ENCODE measurements at regions not wholly inside any gene's neighbourhood (a gene's known extent, or its start where the extent isn't known, plus 50 kb on each side); places are given as distances from the start of the nearest gene placed in this dataset.
"Not testable (repeated sequence)": the region's sequence is repeated elsewhere in the genome, so short reads cannot be mapped to it uniquely, and the experiment has no call there.

DNA sequence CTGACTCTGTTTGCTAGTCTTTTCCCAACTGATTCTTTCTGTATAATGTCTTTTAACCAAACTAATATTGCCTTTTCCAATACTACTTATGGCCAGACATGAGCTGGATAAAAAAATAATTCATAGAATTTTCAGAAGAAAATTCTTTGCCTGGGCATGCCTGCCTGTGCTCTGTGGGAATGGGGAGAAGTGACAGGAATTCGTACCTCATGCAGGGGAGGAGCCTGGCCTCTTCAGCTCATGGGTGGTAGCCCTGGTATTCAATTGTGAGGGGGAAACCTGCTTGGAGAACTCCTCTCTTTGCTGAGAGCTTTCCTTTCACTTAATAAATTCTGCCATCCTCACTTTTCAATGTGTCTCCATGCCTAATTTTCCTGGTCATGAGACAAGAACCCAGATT is 928.8 kb downstream of the FAM181B start:
- no peak for DNase-seq (ENCODE audit: low spot score)
- in situ Hi-C loops (cut with MboI; ENCODE audit: low pct_unique_long_range_greater_than_20kb, low sequenced_read_pairs, unreplicated experiment), result no loop called here
- TF ChIP-seq, protein P1, sequence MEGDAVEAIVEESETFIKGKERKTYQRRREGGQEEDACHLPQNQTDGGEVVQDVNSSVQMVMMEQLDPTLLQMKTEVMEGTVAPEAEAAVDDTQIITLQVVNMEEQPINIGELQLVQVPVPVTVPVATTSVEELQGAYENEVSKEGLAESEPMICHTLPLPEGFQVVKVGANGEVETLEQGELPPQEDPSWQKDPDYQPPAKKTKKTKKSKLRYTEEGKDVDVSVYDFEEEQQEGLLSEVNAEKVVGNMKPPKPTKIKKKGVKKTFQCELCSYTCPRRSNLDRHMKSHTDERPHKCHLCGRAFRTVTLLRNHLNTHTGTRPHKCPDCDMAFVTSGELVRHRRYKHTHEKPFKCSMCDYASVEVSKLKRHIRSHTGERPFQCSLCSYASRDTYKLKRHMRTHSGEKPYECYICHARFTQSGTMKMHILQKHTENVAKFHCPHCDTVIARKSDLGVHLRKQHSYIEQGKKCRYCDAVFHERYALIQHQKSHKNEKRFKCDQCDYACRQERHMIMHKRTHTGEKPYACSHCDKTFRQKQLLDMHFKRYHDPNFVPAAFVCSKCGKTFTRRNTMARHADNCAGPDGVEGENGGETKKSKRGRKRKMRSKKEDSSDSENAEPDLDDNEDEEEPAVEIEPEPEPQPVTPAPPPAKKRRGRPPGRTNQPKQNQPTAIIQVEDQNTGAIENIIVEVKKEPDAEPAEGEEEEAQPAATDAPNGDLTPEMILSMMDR (IDR thresholded peaks at IDR 0.05; ENCODE audit: extremely low read depth, insufficient read depth, missing control alignments), result no peak

DNA sequence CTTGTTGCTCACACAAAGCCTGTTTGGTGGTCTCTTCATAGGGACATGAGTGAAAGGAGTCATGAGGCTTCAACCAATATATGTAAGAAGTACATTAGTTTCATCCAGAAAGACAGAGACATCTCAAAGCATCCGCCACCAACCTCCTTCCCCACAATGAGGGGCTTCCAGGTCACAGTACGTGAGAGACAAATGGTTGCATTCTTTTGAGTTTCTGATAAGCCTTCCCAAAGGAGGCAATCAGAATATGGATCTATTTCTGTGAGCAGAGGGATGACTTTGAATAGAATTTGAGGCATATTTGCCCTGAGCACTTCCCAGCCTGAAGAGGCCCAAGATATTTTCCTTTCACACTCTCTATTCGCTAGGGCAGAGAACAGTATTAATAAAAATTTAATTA is 931.1 kb downstream of the FAM181B start:
- no peak for DNase-seq (ENCODE audit: low spot score)
- TF ChIP-seq, protein P1 (IDR thresholded peaks at IDR 0.05; ENCODE audit: extremely low read depth, insufficient read depth, missing control alignments), result no peak
- in situ Hi-C loops (cut with MboI; ENCODE audit: low pct_unique_long_range_greater_than_20kb, low sequenced_read_pairs, unreplicated experiment), result no loop called here

DNA sequence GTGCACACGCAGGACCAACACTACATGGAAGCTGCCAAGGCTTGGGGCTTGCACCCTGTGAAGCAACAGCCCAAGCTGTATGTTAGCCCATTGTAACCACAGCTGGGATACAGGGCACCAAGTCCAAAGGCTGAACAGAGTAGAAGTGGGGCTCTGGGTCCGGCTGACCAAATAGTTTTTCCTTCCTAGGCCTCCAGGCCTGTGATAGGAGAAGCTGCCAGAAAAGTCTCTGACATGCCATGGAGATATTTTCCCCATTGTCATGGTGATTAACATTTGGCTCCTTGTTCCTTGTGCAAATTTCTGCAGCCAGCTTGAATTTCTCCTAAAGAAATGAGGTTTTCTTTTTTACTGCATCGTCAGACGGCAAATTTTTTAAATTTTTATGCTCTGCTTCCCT is 941.2 kb downstream of the FAM181B start:
- DNase-seq (ENCODE audit: low spot score), result no peak
- TF ChIP-seq, protein P1 (IDR thresholded peaks at IDR 0.05; ENCODE audit: extremely low read depth, insufficient read depth, missing control alignments), result no peak
- in situ Hi-C loops (cut with MboI; ENCODE audit: low pct_unique_long_range_greater_than_20kb, low sequenced_read_pairs, unreplicated experiment), result no loop called here

DNA sequence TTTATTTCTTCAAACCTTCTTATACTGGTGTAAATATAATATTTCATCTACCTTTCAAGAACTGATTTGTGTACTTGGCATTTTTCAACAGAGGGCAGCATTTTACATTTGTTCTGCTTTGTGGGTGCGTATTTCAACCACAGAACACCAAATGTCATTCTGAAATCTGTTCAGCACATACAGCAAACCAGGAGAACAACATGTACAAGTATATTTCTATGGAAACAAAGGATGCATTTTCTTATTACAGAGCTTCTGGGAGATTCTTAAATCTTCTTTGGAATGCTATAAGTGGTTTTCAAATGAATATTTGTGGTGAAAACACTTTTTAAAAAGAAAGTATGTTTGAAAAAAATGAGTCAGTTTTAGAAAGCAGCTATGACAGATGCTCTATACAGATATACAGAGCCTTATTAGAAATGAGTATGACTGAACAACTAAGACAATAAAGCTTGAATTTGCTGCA is 946.0 kb downstream of the FAM181B start:
- peak; percentile 5 for DNase-seq (ENCODE audit: low spot score)
- TF ChIP-seq, protein P1 (IDR thresholded peaks at IDR 0.05; ENCODE audit: extremely low read depth, insufficient read depth, missing control alignments), result peak; percentile 25

DNA sequence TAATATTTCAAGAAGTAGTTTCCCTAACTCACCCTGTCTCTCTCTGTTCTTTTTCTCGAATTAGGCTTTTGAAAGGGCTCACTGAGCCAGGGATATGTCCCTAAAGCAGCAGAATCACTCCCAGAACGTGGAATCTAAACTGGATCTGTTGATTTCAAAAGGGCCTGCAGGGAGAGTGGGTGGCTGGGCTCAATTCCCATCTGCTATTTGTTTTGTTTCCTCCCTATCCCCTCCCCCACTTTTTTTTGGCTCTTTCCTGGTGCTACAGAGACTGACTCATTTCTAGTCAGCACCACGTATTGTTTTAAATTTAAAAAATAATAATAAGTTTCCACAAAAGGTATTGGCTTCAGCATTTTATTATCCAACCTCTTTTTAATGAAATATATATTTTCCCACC is 961.5 kb downstream of the FAM181B start:
- no peak for DNase-seq (ENCODE audit: low spot score)
- TF ChIP-seq, protein P1 (IDR thresholded peaks at IDR 0.05; ENCODE audit: extremely low read depth, insufficient read depth, missing control alignments), result no peak
- in situ Hi-C loops (cut with MboI; ENCODE audit: low pct_unique_long_range_greater_than_20kb, low sequenced_read_pairs, unreplicated experiment), result no loop called here

More for the DNA sequence above, 946.0 kb downstream of the FAM181B start:
- in situ Hi-C loops (cut with MboI; ENCODE audit: low pct_unique_long_range_greater_than_20kb, low sequenced_read_pairs, unreplicated experiment), result no loop called here

DNA sequence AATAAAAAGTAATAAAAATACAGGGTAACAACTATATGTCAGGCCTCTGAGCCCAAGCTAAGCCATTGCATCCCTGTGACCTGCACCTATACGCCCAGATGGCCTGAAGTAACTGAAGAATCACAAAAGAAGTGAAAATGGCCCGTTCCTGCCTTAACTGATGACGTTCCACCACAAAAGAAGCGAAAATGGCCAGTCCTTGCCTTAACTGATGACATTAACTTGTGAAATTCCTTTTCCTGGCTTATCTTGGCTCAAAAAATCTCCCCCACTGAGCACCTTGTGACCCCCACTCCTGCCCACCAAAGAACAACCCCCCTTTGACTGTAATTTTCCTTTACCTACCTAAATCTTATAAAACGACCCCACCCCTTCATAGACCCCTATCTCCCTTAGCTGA is 963.8 kb downstream of the FAM181B start:
- in situ Hi-C loops (cut with MboI; ENCODE audit: low pct_unique_long_range_greater_than_20kb, low sequenced_read_pairs, unreplicated experiment); DNase-seq (ENCODE audit: low spot score): not testable (repeated sequence)

DNA sequence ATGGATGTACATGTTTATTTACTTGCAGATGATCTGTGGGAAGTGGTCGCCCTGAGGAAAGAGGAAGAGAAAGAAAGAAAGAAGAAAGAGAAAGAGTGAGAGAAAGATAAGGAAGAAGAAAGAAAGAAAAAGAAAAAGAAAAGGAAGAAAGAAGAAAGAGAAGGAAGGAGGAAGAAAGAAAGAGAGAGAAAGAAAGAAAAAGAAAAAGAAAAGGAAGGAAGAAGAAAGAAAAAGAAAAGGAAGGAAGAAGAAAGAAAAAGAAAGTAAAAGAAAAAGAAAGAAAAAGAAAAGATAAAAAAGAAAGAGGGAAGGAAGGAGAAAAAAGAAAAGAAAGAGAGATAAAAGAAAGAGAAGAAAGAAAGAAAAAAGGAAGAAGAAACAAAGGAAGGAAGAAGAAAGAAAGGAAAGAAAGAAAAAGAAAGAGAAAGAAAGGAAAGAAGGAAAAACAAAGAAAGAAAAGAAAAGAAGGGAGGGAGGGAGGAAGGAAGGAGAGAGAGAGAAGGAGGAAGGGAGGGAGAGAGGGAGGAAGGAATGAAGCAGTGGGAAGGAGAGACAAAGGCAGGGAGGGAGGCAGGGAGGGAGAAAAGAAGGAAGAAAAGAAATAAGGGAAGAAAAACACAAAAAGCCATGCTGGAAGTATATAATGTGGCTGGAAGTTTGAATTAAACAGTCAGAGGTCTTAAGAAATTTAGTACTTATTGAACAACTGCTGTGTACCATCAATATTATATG is 976.6 kb downstream of the FAM181B start:
- DNase-seq (ENCODE audit: low spot score), result no peak
- TF ChIP-seq, protein P1 (IDR thresholded peaks at IDR 0.05; ENCODE audit: extremely low read depth, insufficient read depth, missing control alignments), result no peak
- in situ Hi-C loops (cut with MboI; ENCODE audit: low pct_unique_long_range_greater_than_20kb, low sequenced_read_pairs, unreplicated experiment), result no loop called here

Data from GM13977 (cell line).